GM18873 (cell line): ENCODE measurements at regions not wholly inside any gene's neighbourhood (a gene's known extent, or its start where the extent isn't known, plus 50 kb on each side); places are given as distances from the start of the nearest gene placed in this dataset.

Source experiments
- ATAC-seq: cut with Tn5 transposase; IDR thresholded peaks from one replicate; pipeline ENCODE4 v1.9.1; 2021; ENCODE audit warnings: mild to moderate bottlenecking, moderate library complexity, moderate number of reproducible peaks; ENCODE audit not compliant: unreplicated experiment, low FRiP score

- ATAC-seq, result no peak
These were observed 143.2 kb downstream of the KIT start for GRCh38 chr4:54800831-54801530.

- no peak for ATAC-seq
These were observed 136.8 kb downstream of the KIT start for GRCh38 chr4:54794579-54794978.

- no peak for ATAC-seq
These were observed 136.2 kb downstream of the KIT start for GRCh38 chr4:54793856-54794422.
